ENCODE measurements at regions not wholly inside any gene's neighbourhood (a gene's known extent, or its start where the extent isn't known, plus 50 kb on each side); places are given as distances from the start of the nearest gene placed in this dataset.

- no peak overlapping the region for H3K23ac ChIP-seq (ENCODE audit: insufficient read length, low read depth, low read length)
- no peak overlapping the region for H2BK12ac ChIP-seq (ENCODE audit: insufficient read length, low read depth, low read length)
- H3K18ac ChIP-seq (ENCODE audit: insufficient read length, low read depth, low read length): no peak overlapping the region
- no peak overlapping the region for H2BK120ac ChIP-seq (ENCODE audit: low read depth, low read length, poor library complexity, severe bottlenecking)
- H4K8ac ChIP-seq (replicated peaks; ENCODE audit: insufficient read length, low read depth, low read length): no peak overlapping the region
- no peak for TF ChIP-seq CTCF (conservative IDR thresholded peaks at IDR 0.05)
- no peaks in the 10 kb centered on the region; the same call in none of the 2 replicates for H3K27me3 Mint-ChIP-seq (ENCODE audit: low read depth)
- H3K79me2 ChIP-seq (ENCODE audit: insufficient read depth, low read length): no peaks in the 10 kb centered on the region
- no peak overlapping the region for H3K4me2 ChIP-seq (ENCODE audit: insufficient read depth, insufficient read length, low read length)
- no peak overlapping the region for H3K14ac ChIP-seq (ENCODE audit: insufficient read depth, low read length)
- no peak overlapping the region for H2BK20ac ChIP-seq (ENCODE audit: low read depth, low read length, poor library complexity, severe bottlenecking)
- H3K9me3 Mint-ChIP-seq: no peaks in the 10 kb centered on the region
- H3K27ac ChIP-seq (ENCODE audit: insufficient read length, low read depth, low read length): no peak overlapping the region
- no peaks in the 10 kb centered on the region for H3K79me1 ChIP-seq (ENCODE audit: insufficient read depth, low read depth, low read length, poor library complexity, severe bottlenecking)
- no peak overlapping the region for H4K5ac ChIP-seq (ENCODE audit: insufficient read length, low read depth, low read length)
- H3K36me3 Mint-ChIP-seq (ENCODE audit: insufficient read depth in 1 of 3, low read depth in 3 of 3): no peaks in the 10 kb centered on the region
- H3K4me1 ChIP-seq (ENCODE audit: insufficient read depth, low read length): peaks cover 2% of the 10 kb centered on the region; the same call in 1 of the 2 replicates
- H4K91ac ChIP-seq (ENCODE audit: insufficient read length, low read depth, low read length): no peak overlapping the region
- H3K23me2 ChIP-seq (ENCODE audit: insufficient read length, low read depth, low read length, poor library complexity, severe bottlenecking): no peaks in the 10 kb centered on the region
- no peak overlapping the region for H3K4me3 Mint-ChIP-seq
- no peak overlapping the region for H2BK15ac ChIP-seq (ENCODE audit: low read depth, low read length)
- no peak overlapping the region for H3T11ph ChIP-seq (ENCODE audit: low read length)
- H3K9me3 ChIP-seq (ENCODE audit: control insufficient read depth, low read depth, low read length): no peaks in the 10 kb centered on the region
- no peak for DNase-seq
- peaks cover 7 to 12% of the 10 kb centered on the region in 2 experiments for H3K4me1 Mint-ChIP-seq
- H3K4ac ChIP-seq (ENCODE audit: low read depth, low read length): no peak overlapping the region
- H4K20me1 ChIP-seq (ENCODE audit: control insufficient read depth, insufficient read depth, insufficient read length): no peaks in the 10 kb centered on the region
- no peak overlapping the region for H3K56ac ChIP-seq (ENCODE audit: insufficient read length, low read depth, low read length)
- WGBS (ENCODE audit: extremely low coverage, insufficient read length, low lambda C conversion rate): no CpG with 5 or more reads among the region's 6 CpGs
- no peaks in the 10 kb centered on the region for H3K27me3 ChIP-seq (ENCODE audit: insufficient read depth, low read length)
- H2AK5ac ChIP-seq (ENCODE audit: insufficient read length, low read length): no peak overlapping the region
- H2AFZ ChIP-seq (ENCODE audit: low read length): no peak overlapping the region
- H2BK5ac ChIP-seq (ENCODE audit: insufficient read length, low read length): no peak overlapping the region
- peak overlapping the region; percentile 18 to 82 (median 72); a peak in 3 of 7 replicates for H3K27ac Mint-ChIP-seq
- H3K9ac ChIP-seq (ENCODE audit: extremely low read depth, insufficient read length, low read length): no peak overlapping the region
These were observed 159.8 kb upstream of the MTPN start for GRCh38 chr7:136136906-136137454.
